ENCODE measurements at regions not wholly inside any gene's neighbourhood (a gene's known extent, or its start where the extent isn't known, plus 50 kb on each side); places are given as distances from the start of the nearest gene placed in this dataset.

DNA sequence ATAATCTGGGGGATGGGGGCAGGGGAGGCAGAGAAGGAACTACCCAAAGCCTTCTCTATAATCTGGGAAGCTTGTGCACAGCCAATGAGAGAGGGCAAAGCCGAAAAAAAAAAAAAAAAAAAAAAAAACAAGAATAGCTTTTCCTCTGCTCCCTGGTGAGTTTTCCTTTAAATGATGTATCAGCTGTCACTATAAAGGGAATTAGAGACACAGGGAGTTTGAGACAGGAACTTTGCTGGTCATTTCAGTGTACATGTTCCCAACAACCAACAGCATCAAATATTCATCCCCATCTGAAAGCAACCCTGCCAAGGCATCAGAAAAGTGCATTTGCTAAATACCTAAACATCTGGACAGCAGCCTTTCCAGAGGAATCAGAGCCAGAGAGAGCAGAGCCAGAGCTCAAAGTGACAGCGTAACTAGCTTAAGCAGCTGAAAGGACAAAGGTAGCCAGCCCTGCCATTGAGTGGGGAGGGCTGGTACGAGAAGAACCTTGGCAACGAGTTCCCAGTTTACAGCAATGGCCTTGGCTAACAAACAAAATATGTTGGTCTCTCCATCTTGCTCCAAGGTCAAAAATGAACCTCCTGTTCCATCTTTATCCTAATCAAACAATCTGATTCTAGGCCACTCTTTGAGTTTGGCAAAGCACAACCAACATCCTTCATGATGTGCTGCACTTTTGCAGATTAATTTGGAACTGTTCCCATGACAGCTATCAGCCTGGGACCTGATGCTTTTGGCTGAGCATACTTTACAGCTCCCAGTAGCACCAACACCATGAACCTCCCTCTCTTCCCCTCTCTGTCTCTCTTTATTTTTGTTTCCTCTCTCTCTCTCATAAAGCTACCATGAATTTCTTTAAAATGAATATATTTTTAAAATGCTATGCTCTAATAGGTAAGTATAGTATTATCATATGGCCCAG lies 143.7 kb upstream of the GNAO1 start:
- no peak for TF ChIP-seq CTCF (IDR thresholded peaks at IDR 0.05; ENCODE audit: low read depth, low read length, poor library complexity, severe bottlenecking)
- no peak for TF ChIP-seq EZH2phosphoT487 (IDR thresholded peaks at IDR 0.05; ENCODE audit: borderline replicate concordance, low read length)
